SU-DHL-6 (cell line): ENCODE measurements at regions not wholly inside any gene's neighbourhood (a gene's known extent, or its start where the extent isn't known, plus 50 kb on each side); places are given as distances from the start of the nearest gene placed in this dataset.
"Not testable (repeated sequence)": the region's sequence is repeated elsewhere in the genome, so short reads cannot be mapped to it uniquely, and the experiment has no call there.

Source experiments
- H2AFZ ChIP-seq: fragments of 200-600 bp; sonication (generic); 2 replicates; pipeline ENCODE4 v1.6.1; 2014; ENCODE audit warnings: low read depth, mild to moderate bottlenecking, moderate library complexity, mixed read lengths, antibody characterized with exemption, low read length; ENCODE audit not compliant: severe bottlenecking
- H3F3A ChIP-seq: fragments of 200-600 bp; shearing (Covaris generic); 2 replicates; pipeline ENCODE4 v1.6.0; 2016; ENCODE audit warnings: antibody characterized with exemption, mild to moderate bottlenecking; ENCODE audit not compliant: insufficient read depth
- H3K27ac ChIP-seq: fragments of 200-600 bp; sonication (generic); 2 replicates; pipeline ENCODE4 v1.5.1; 2016; ENCODE audit warnings: low read depth, mild to moderate bottlenecking, low read length, moderate library complexity, mixed read lengths
- H3K27me3 ChIP-seq: fragments of 200-600 bp; sonication (generic), shearing (Covaris generic); 2 replicates; pipeline ENCODE4 v1.6.0; 2014; ENCODE audit warnings: mild to moderate bottlenecking, low read length
- H3K36me3 ChIP-seq: fragments of 200-600 bp; sonication (generic); 2 replicates; pipeline ENCODE4 v1.6.1; 2014; ENCODE audit warnings: mild to moderate bottlenecking, low read length, mixed read lengths
- H3K4me2 ChIP-seq: fragments of 300-600, 200-600 bp; shearing (Covaris generic), sonication (generic); 2 replicates; pipeline ENCODE4 v1.6.0; 2014; ENCODE audit warnings: low read length, low read depth, mild to moderate bottlenecking; ENCODE audit not compliant: poor library complexity, severe bottlenecking
- H3K4me3 ChIP-seq: fragments of 200-600 bp; sonication (generic); 2 replicates; pipeline ENCODE4 v1.5.1; 2014; ENCODE audit warnings: antibody characterized with exemption, low read length, mild to moderate bottlenecking, mixed read lengths; ENCODE audit not compliant: insufficient read depth, poor library complexity, severe bottlenecking
- H3K79me2 ChIP-seq: fragments of 200-600 bp; sonication (generic); 2 replicates; pipeline ENCODE4 v1.6.1; 2014; ENCODE audit warnings: mild to moderate bottlenecking, low read length, moderate library complexity; ENCODE audit not compliant: insufficient read depth
- H3K9ac ChIP-seq: fragments of 200-600 bp; sonication (generic); 2 replicates; pipeline ENCODE4 v1.7.0; 2014; ENCODE audit warnings: mild to moderate bottlenecking, low read length
- H3K9me2 ChIP-seq: fragments of 200-600 bp; sonication (generic); replicated peaks from 2 replicates; pipeline ENCODE4 v1.6.1; 2014; ENCODE audit warnings: low read length; ENCODE audit not compliant: insufficient read depth
- H3K9me3 ChIP-seq: fragments of 200-600 bp; sonication (generic); 2 replicates; pipeline ENCODE4 v1.6.1; 2014; ENCODE audit warnings: low read length, mixed read lengths; ENCODE audit not compliant: insufficient read depth
- H4K20me1 ChIP-seq: fragments of 200-600 bp; sonication (generic); 2 replicates; pipeline ENCODE4 v1.6.1; 2014; ENCODE audit warnings: low read depth, mild to moderate bottlenecking, antibody characterized with exemption, low read length, moderate library complexity, mixed read lengths
- CTCF ChIP-seq: fragments of 200-600 bp; sonication (generic); IDR thresholded peaks from one replicate; pipeline ENCODE4 v1.5.1; 2017; ENCODE audit warnings: antibody characterized with exemption, mild to moderate bottlenecking, low read length, moderate library complexity; ENCODE audit not compliant: insufficient read depth, poor library complexity, severe bottlenecking
- EZH2phosphoT487 ChIP-seq: fragments of 200-600 bp; sonication (generic), shearing (Covaris generic); conservative IDR thresholded peaks from 2 replicates; pipeline ENCODE4 v1.6.1; 2018; ENCODE audit warnings: mild to moderate bottlenecking, antibody characterized with exemption, low read length, moderate library complexity, mixed read lengths

GRCh38 chr4:78662658-78663057, 111.1 kb downstream of the ANXA3 start:
- Histone ChIP-seq H3K9me2 (no peaks in the 10 kb centered on the region), H3K9me3 (no peaks in the 10 kb centered on the region), H4K20me1 (no peaks in the 10 kb centered on the region), H3K27ac (no peak overlapping the region), H3K4me2 (no peak overlapping the region), H3F3A (no peaks in the 10 kb centered on the region), H3K27me3 (no peaks in the 10 kb centered on the region), H3K79me2 (no peaks in the 10 kb centered on the region), H3K9ac (no peak overlapping the region), H3K4me3 (no peak overlapping the region), H2AFZ (no peak overlapping the region), H3K36me3 (no peaks in the 10 kb centered on the region)
- TF ChIP-seq EZH2phosphoT487 = no peak
- no peak for TF ChIP-seq CTCF

GRCh38 chr4:78664296-78664695, 111.9 kb upstream of the BMP2K start:
- H3K79me2 ChIP-seq, H3K4me2 ChIP-seq, H3K9me2 ChIP-seq, H3K4me3 ChIP-seq, H4K20me1 ChIP-seq, H2AFZ ChIP-seq, H3F3A ChIP-seq, H3K36me3 ChIP-seq, H3K27me3 ChIP-seq, H3K27ac ChIP-seq, H3K9me3 ChIP-seq, H3K9ac ChIP-seq: not testable (repeated sequence)

GRCh38 chr4:78665216-78665770, 110.9 kb upstream of the BMP2K start:
- Histone ChIP-seq H3K9me3 (no peaks in the 10 kb centered on the region), H3F3A (no peaks in the 10 kb centered on the region), H3K4me3 (no peak overlapping the region), H4K20me1 (no peaks in the 10 kb centered on the region), H3K27me3 (no peaks in the 10 kb centered on the region), H3K4me2 (no peak overlapping the region), H3K9ac (no peak overlapping the region), H3K9me2 (no peaks in the 10 kb centered on the region), H3K36me3 (no peaks in the 10 kb centered on the region), H3K27ac (no peak overlapping the region), H2AFZ (no peak overlapping the region), H3K79me2 (no peaks in the 10 kb centered on the region)
- TF ChIP-seq CTCF = no peak
- TF ChIP-seq EZH2phosphoT487 = no peak

- Histone ChIP-seq H3K4me2 (no peak overlapping the region), H3K4me3 (no peak overlapping the region), H3K9me3 (no peaks in the 10 kb centered on the region), H2AFZ (no peak overlapping the region), H3F3A (no peaks in the 10 kb centered on the region), H3K27ac (no peak overlapping the region), H3K36me3 (no peaks in the 10 kb centered on the region), H3K9ac (no peak overlapping the region), H3K9me2 (no peaks in the 10 kb centered on the region), H4K20me1 (no peaks in the 10 kb centered on the region), H3K79me2 (no peaks in the 10 kb centered on the region), H3K27me3 (no peaks in the 10 kb centered on the region)
- TF ChIP-seq CTCF (no peak), EZH2phosphoT487 (no peak)
These were observed 109.3 kb upstream of the BMP2K start for GRCh38 chr4:78666830-78667258.
